GM19438 (cell line): ENCODE measurements at regions not wholly inside any gene's neighbourhood (a gene's known extent, or its start where the extent isn't known, plus 50 kb on each side); places are given as distances from the start of the nearest gene placed in this dataset.

Source experiments
- ATAC-seq: cut with Tn5 transposase; IDR thresholded peaks from one replicate; pipeline ENCODE4 v1.9.1; 2021; ENCODE audit warnings: low read depth; ENCODE audit not compliant: unreplicated experiment

DNA sequence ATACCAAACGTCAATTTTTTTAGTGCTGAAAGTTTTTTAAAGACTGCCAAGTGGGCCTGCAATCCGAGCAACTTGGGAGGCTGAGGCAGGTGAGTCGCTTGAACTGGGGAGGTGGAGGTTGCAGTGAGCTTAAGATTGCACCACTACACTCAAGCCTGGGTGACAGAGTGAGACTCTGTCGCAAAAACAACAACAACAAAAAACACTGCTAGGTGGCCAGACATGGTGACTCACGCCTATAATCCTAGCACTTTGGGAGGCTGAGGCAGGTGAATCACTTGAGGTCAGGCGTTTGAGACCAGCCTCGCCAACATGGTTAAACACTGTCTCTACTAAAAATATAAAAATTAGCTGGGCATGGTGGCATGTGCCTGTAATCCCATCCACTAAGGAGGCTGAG is 202.8 kb upstream of the COPS8 start:
- ATAC-seq: no peak

DNA sequence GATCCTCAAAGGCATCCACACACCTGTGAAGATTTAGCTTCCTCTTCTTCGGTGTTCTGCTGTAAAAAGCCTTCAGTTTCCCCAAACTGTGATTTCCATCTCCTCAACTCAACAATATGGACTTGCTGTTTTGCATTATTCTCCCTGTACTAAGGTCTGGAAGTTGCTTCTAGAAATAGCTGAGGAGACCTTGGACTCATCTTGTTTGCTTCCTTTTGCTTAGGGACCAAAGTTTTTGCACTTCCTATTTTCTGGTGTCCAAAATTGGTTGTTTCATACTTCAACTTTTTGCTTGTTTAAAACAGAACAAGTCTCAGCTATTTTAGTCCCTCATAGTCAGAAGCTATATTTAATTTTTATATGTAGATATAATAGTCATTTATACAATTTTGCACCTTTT is 201.9 kb upstream of the COPS8 start:
- ATAC-seq: no peak

DNA sequence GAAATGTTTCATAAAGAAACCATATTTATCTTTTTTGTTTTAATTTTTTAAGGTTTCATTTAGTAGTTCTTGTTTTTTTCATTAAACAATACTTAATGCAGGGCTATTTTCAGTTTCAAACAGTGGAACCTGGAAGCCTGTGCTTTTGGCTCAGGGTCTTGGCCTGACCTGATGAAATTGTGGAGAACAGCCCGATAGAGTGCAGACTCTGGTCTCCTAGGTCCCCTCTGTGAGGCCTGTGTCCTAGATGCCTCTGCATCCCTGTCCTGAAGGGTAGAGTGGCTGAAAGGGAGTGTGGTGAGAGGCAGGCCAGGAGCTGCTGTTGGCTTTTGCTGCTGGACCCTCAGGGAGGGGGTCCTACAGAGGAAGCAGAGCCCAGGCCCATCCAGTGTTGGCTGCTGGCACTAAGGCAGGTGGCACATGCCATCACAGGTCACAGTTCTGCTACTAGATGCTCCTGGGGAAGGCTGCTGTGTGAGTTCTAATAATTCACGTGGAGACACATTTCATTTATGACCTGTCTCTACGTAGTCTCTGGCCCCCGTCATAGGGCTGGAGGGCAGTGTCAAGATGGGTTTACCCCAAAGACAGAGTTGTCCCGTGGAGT is 201.0 kb upstream of the COPS8 start:
- no peak for ATAC-seq

DNA sequence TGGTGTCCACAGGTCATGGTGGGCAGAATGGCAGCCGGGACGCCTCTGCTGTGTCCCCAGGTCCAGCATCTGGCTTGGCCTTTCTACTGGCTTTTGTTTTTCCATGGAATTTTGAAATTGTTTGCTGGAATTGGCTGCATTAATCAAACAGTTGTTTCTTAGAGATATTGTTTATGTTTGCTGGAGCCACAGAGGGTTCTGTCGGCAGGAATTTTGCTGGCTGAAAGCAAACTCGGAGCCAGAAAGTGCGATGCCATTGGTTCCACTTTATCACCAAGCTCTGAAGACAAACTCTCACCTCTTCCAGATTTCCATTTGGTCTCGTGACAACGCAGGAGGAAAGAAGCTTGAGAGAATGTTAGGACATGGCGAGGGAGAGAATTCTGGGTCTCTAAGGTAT is 199.2 kb upstream of the COPS8 start:
- ATAC-seq: no peak

DNA sequence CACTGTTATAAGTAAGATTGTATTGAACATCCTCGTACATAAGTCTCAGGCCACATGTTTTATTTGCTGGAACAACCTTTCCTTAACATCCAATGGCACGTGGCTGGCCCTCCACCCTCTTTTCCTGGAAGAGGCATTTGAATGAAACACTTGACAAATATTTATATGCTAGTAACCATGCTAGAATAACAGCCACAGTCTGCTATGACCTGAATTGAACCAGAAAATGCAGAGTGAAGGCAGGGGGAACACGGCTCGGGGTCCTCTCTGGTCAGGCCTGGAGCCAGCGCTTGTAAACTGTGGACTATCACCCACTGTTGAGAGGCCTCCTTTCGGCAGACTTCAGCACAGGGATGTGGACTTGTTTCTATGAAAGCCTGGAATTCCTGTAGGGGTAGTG is 198.2 kb upstream of the COPS8 start:
- no peak for ATAC-seq

DNA sequence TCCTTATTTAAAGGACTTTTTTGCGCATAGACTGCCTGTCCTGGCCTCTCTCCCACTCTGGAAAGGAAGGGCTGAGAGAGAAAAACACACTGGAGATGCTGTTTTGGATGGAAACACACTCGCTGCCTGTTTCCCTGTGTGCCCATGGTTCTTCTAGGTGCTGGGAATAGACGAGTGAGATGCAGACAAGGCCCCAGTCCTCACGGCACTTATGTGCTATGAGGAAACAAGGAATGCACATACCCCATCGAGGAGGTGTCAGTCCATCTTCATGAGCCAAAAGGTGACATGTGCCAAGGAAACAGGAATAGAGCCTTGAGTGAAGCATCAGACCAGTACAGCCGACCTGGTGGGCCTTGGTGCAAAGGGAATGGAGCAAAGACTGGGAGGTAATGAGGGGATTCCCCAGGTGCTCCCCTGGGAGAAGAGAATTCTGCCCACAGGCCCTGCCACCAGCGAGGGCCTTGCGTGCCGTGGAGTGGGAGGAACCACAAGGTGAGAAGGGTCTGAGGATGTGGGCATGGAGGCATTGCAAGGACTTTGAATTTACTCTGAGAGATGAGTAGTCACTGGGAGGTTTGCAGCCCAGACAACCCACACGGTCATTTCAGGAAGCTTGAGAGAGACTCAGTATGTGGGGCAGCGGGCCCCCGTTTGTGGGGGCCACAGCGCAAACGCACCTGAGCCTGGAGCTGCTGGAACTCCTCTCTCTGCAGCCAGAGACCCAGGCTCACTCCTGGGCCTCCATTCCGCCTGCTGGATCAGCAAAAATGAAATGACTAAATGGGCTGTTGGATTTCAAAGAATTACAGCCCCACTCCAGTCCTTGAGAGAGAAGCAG is 197.5 kb upstream of the COPS8 start:
- no peak for ATAC-seq

DNA sequence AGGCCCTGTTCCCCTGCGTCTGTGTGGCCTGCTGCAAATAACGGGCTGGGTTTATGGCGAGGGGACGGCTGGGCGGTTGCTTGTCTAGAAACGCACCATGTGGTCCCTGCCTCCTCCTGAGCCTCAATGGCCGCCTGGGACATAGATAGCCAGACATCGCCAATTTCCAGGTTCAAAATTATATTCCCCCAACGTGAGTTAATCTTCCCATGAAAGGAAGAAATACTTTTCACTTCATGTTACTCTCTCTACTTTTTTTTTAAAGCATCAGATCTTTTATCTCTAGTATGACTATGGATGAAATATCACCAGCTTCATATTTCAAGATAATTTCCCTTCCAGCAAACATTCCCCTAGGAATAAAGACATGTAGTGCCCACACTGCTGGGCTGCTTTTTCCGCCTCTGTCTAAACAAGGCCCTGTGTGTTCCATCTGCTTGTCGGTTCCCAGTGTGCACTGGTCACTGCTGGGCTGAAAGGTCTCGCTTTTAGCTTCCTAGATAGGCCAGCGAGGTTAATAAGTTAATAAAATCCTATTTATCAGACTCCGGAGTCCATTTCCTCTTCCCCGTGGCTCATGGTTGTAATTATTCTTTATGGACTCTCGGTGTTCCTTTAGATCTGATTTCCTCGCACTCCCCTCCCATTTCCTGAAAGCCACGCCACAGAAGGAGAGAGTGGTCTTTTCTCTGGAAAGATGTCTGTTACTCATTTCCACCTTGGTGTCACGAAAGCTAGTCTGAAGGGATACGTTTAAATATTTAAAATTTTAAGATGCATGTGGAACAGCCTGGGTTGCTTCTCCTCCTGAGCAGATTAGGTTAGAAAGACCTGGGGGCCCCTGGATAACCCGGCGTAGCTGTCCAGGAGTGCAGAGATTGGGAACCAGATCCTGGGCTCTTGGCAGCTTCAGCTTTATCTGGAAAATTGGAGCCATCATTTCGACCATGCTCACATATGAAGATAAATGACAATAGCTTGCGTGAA is 196.6 kb upstream of the COPS8 start:
- ATAC-seq: no peak

DNA sequence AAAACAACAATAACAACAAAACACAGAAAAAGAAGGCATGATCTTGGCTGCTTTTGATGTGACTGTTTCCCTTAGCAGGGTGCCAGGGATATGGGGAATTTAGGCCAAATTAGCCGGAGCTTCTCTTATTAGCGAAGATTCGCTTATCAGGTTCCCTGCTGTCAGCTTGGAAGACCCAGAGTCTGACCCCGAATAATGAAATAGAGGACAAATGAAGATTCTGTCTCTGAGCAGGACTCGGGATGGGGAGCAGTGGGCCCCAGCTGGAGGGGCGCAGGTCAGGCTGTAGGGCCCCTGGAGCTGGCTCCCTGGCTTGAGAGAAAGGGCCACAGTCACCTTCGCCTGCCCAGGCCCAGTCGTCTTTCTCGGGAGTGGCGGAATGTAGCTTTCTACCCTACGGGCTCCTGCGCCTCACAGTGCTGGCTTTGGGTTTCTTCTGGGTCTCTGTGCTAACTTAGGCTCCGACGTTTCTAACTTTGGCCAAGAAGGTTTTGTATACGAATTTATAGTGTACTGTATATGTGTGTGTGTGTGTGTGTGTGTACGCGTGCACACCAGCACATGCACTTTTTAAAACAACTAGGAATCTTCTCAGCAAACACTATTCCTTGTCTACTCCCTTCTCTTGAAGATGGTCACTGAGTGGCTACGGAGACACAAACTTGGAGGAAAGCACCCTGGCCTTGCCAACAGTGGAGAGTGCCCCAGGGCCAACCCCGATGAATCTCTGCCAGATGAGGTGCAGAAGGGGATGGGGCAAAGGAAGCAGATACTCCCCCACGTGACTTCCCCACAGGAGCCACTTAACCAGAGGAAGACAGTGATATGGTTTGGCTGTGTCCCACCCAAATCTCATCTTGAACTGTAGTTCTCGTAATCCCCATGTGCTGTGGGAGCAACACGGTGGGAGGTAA is 195.6 kb upstream of the COPS8 start:
- ATAC-seq: no peak

DNA sequence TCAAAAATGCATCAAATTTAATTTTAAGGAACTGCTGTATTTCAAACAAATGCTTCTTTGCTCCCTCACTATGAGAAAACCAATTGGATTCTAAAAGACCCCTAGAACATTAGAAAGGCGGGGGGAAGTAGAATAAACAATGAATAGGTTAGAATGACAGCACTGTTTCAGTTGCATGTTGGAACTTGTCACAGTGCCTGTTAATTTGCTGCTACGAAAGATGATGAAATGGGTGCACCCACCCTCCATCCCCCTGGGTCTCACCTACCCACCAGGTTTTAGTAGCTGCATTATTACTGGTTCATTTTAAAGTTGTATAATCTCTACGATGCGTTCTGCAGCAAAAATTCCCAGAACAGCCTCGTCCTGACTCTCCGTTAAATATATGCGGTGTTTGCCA is 193.0 kb upstream of the COPS8 start:
- ATAC-seq: no peak

DNA sequence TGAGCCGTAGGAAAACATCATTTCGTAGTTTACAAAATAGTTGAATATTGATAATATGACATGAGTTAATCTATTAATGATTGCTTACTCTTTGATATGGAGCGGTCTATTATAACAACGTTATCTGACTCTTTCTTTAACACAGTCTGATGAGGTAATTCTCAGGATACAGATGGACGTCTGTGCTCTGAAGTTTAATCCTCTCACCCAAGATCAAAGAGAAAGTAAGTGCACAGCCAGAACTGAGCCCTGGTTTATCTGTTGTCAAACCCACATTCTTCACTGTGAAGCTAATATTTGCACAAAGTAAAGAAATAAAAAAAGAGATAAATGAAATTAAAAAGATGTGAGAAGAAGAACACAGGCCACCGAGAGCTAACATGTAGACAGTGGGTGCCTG is 190.9 kb upstream of the COPS8 start:
- ATAC-seq: no peak

DNA sequence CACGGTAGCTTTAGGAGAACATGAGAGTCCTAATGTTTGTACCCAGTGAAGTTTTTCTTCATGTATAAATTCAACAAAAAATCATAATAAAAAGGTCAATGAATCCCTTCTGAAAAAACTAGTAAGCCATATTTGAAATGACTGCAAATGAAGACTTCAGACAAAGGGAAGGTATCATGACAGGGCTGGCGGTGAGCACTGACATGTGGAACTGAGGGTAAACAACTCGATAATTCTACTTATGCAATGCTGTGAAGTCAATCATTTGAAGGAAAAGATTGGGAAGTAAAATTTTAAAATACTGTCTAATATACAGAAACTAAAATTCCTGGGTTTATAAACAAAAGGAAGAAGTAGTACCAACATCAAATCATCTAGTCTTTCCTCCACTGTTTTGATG is 190.2 kb upstream of the COPS8 start:
- ATAC-seq: no peak

DNA sequence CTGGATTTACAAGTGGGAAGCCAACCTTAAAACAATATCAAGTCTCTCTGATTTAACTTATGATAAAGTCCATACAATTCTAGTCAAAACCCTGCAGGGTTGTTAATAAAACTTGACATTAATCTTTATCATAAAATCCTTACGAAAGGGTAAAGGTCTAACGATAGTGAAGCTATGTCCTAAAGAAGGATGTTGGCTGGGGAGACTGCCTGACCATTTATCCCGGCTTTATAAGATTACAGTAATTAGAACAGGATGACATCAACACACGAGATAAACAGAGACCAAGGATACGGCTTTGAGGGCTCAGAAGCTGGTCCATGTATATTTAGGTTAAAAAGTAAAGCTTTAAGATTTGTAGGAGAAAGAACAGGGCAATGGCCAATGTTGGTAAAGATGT is 189.0 kb upstream of the COPS8 start:
- no peak for ATAC-seq

DNA sequence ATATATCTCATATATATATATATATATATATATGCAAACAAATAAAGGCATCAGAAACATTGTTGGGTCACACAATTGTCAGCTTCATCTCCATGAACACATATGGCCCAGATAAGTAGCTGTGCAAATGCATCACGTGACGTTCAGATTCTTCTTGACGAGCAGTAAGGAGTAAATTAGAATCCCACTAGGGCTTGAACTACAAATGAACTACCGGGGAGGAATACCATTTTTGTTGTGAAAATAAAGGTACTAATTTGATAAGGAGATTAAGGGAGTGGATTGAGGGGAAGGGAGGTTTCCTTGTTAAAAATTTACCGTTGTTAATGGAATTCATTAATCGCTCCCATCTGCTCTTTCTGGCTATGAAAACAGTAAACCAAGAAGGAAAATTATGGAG is 186.5 kb upstream of the COPS8 start:
- ATAC-seq: no peak

DNA sequence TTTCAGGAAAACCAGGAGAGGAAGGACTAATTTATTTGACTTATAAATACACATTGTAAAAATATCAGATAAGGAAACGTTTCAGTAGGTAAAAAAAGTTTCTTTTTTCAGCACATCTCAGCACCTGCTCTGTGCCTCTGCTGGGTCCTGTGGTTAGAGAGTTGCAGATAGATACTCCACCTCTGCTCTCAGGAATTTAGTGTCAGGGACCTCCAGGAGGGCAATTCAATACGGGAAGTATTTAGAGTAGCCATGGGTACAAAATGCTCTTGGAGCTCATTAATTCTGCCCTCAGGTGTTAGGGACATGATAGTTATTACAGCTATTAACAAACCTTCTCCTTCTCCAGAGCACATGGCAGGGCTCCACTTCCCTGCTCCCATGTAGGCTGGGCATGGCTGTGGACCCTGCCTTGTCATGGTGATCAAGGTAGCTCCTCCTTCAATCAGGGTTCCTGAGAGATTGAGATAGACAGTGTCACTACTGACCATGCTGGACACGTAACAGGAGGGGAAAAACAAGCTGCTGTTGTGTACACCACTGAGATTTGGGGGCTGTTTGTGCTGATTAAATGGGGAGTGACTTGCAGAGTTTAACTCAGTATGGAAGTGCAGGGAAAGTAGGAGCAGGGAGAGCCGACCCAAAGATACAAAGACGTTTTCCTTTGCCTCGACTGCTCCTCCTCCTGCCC is 185.6 kb upstream of the COPS8 start:
- ATAC-seq: no peak

DNA sequence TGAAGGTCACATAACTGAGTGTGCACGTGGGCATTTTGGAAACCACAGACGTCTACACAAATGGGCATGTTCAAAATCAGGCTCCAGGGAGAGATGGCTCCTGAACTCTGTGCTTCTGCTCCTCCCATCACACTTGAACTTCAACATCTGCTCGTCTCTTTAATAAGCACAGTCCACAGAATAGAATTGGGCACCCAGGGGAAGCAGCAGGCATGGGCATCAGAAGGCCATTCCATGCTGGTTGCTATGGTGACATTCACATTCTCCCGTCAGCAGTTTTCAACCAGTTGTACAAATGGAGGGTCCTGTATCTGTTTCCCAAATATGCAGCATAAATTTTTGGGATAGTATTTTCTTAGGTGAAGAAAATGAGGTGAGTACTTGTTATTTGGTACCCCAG is 183.7 kb upstream of the COPS8 start:
- ATAC-seq: no peak

DNA sequence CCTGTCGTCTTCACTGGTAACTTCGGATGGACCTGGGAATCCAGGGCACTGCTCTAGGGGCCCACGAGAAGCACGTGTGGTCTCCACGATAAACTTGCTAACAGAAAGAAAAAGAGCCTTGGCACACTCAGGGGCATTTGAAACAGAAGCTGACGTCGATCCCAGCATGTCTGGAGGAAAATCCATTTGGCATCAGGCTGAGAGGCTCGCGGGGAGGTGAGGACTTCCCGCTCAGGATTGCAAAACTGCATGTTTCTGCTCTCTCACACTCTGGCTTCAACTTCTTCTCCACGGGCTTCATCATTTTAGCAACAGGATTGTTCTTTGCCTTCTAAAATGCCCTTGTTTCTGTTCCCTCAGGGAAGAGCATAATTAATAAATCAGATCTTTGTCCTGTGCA is 181.7 kb upstream of the COPS8 start:
- ATAC-seq: no peak

DNA sequence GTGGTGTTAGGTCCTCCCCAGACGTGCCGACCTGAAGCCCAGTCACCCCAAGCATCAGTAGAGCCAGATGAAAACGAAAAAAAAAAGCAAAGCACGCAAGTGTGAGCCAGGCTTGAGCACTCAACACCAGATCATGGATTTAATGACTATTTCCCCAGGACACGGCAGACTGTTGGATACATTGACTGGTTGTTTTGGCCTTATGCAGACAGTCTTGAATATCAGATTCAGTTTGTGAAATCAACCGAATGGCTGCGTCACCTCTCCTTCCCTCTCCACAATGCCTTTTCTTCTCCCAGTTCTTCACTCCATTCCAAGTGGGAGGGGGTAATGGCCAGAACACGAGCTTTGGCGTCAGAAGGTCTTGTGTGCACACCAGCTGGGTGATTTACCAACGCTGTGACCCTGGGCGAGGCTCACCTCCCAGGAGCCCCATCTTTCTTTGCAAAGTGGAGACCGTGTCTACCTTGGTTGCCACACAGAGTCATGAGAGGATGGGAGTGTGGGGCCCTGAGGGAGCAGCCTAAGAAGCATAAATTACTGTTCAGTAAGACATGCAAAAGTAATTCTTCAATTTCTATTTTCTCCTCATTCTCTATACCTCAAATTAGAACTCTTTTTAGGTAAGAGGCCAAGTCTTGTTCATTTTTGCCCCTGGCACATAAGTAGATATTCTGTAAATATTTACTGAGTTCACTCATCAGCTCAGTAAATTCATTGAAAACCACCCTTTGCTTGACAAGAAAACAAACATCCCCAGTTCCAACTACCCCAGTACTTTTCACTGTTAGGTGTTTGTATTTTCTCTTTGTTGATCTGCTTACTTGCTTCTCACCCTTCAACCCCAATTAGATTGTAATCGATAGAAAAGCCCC is 181.1 kb upstream of the COPS8 start:
- no peak for ATAC-seq

DNA sequence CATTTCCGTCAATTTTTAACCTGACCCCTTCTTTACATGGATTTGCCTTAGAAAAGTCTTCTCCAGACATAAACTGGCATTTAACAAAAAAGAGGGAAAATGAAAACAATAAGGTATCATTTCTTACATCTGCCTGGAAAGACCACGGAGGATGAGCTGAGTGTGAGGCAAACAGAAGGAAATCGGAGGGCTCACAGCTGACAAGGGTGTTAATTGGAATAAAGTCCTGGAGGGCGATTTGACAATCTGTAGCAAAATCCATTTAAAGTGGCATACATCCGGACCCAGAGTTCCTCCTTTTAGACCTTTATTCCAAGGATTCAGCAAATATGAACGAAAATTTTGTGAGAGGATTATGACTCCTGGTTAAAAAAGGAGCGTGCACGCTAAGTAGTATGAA is 179.7 kb upstream of the COPS8 start:
- ATAC-seq: no peak
